Sigmoid colon (tissue), 6 donors: ENCODE measurements at regions not wholly inside any gene's neighbourhood (a gene's known extent, or its start where the extent isn't known, plus 50 kb on each side); places are given as distances from the start of the nearest gene placed in this dataset.

Source experiments
- DNase-seq: peaks from one replicate; pipeline ENCODE4 v3.0.0-alpha.2; 2019
- H3K27ac ChIP-seq, 4 donors: fragments of 200-600 bp; sonication (generic); one replicate each; pipeline ENCODE4 v1.5.1; 2016 to 2019; ENCODE audit warnings: mild to moderate bottlenecking in 1 of 4
- H3K27me3 ChIP-seq, 3 donors: fragments of 200-600 bp; sonication (generic); one replicate each; pipeline ENCODE4 v1.5.1; 2019; ENCODE audit warnings: mild to moderate bottlenecking in 1 of 3
- H3K36me3 ChIP-seq, 4 donors: fragments of 200-600 bp; sonication (generic); one replicate each; pipeline ENCODE4 v1.5.1; 2016 to 2019
- H3K4me1 ChIP-seq, 4 donors: fragments of 200-600 bp; sonication (generic); one replicate each; pipeline ENCODE4 v1.5.1; 2017 to 2019
- H3K4me3 ChIP-seq, 4 donors: fragments of 200-600 bp; sonication (generic); one replicate each; pipeline ENCODE4 v1.5.1; 2017 to 2019; ENCODE audit warnings: mild to moderate bottlenecking in 2 of 4, moderate library complexity in 1 of 4
- H3K9me3 ChIP-seq, 4 donors: fragments of 200-600 bp in 3 of 4; sonication (generic) in 3 of 4; one replicate each; pipeline versions ENCODE4 v1.5.1 to v1.6.1; 2013 to 2019
- CTCF ChIP-seq, 4 experiments: fragments of 450-650 bp in 3 of 4; fragments of 200-600 bp in 1 of 4; IDR thresholded peaks; one replicate each; pipeline ENCODE4 v1.5.1; 2016 to 2019; ENCODE audit warnings: antibody characterized with exemption in 4 of 4, mild to moderate bottlenecking in 3 of 4, moderate library complexity in 2 of 4
- EP300 ChIP-seq, 4 donors: sonication (generic); formaldehyde crosslinking; IDR thresholded peaks; one replicate each; pipeline ENCODE4 v1.6.1; 2017; ENCODE audit warnings: antibody characterized with exemption in 4 of 4
- POLR2A ChIP-seq, 2 donors: fragments of 450-650 bp; IDR thresholded peaks; one replicate each; pipeline ENCODE4 v1.6.1; 2016; ENCODE audit warnings: antibody characterized with exemption in 2 of 2, mild to moderate bottlenecking in 2 of 2, moderate library complexity in 2 of 2
- POLR2AphosphoS5 ChIP-seq, 4 donors: sonication (generic); formaldehyde crosslinking; IDR thresholded peaks; one replicate each; pipeline ENCODE4 v1.6.1; 2017; ENCODE audit warnings: antibody characterized with exemption in 4 of 4
- WGBS, 2 donors: extraction: QIAGEN DNeasy Blood & Tissue Kit; methylation state at CpG; one replicate each; pipeline ENCODE4 v1.1.7; 2013; 5-methylcytosine and 5-hydroxymethylcytosine counted together
- intact Hi-C: fragments of 100-400 bp; cut with DNase I; formaldehyde crosslinking; loops from one replicate; pipeline ENCODE4 v1.15.1; 2023
- donor health status: healthy with polysubstance abuse.
- donor health status: healthy.

GRCh38 chr13:106958621-106959048 lies 390.7 kb upstream of the ARGLU1 start:
- no peaks in the 10 kb centered on the region for H3K27me3 ChIP-seq
- H3K4me1 ChIP-seq, result no peaks in the 10 kb centered on the region
- DNase-seq, result no peak
- H3K27ac ChIP-seq, result no peak overlapping the region
- intact Hi-C loops, result no loop called here
- peaks cover 0 to 3% (median 0%) of the 10 kb centered on the region in 4 donors for H3K9me3 ChIP-seq
- no peaks in the 10 kb centered on the region for H3K36me3 ChIP-seq
- H3K4me3 ChIP-seq, result no peak overlapping the region
- TF ChIP-seq CTCF (IDR thresholded peaks at IDR 0.05) (no peak), EP300 (IDR thresholded peaks at IDR 0.05) (no peak), POLR2A (IDR thresholded peaks at IDR 0.05) (no peak)
- 49 to 69% methylated on average over 3 of the region's 3 CpGs for WGBS, 2 donors

GRCh38 chr13:106942563-106942962 lies 374.6 kb upstream of the ARGLU1 start:
- Histone ChIP-seq H3K27me3 (no peaks in the 10 kb centered on the region), H3K4me3 (no peak overlapping the region), H3K27ac (no peak overlapping the region), H3K9me3 (no peaks in the 10 kb centered on the region), H3K36me3 (no peaks in the 10 kb centered on the region), H3K4me1 (no peaks in the 10 kb centered on the region)
- intact Hi-C loops, result no loop called here
- WGBS, 2 donors, result 77 to 85% methylated on average over 3 of the region's 3 CpGs
- no peak for TF ChIP-seq POLR2AphosphoS5 (IDR thresholded peaks at IDR 0.05)
- no peak for TF ChIP-seq POLR2A (IDR thresholded peaks at IDR 0.05)
- TF ChIP-seq CTCF (IDR thresholded peaks at IDR 0.05), result no peak
- TF ChIP-seq EP300 (IDR thresholded peaks at IDR 0.05), result no peak
- DNase-seq, result no peak

GRCh38 chr13:106941779-106942178 lies 373.8 kb upstream of the ARGLU1 start:
- Histone ChIP-seq H3K27me3 (no peaks in the 10 kb centered on the region), H3K9me3 (no peaks in the 10 kb centered on the region), H3K36me3 (no peaks in the 10 kb centered on the region), H3K27ac (no peak overlapping the region), H3K4me1 (no peaks in the 10 kb centered on the region), H3K4me3 (no peak overlapping the region)
- no peak for DNase-seq
- intact Hi-C loops, result no loop called here
- 93 to 94% methylated on average over 8 of the region's 8 CpGs for WGBS, 2 donors
- TF ChIP-seq EP300 (IDR thresholded peaks at IDR 0.05) (no peak), POLR2AphosphoS5 (IDR thresholded peaks at IDR 0.05) (no peak), POLR2A (IDR thresholded peaks at IDR 0.05) (no peak), CTCF (IDR thresholded peaks at IDR 0.05) (no peak)

GRCh38 chr13:106927421-106927820 lies 359.5 kb upstream of the ARGLU1 start:
- no peaks in the 10 kb centered on the region for H3K36me3 ChIP-seq

More at GRCh38 chr13:106927421-106927820, 359.5 kb upstream of the ARGLU1 start:
- Histone ChIP-seq H3K9me3 (no peaks in the 10 kb centered on the region), H3K4me3 (no peak overlapping the region), H3K27me3 (no peaks in the 10 kb centered on the region), H3K27ac (no peak overlapping the region), H3K4me1 (no peaks in the 10 kb centered on the region)
- 87 to 94% methylated on average over 1 of the region's 1 CpG for WGBS, 2 donors
- intact Hi-C loops, result no loop called here
- DNase-seq, result no peak
- TF ChIP-seq POLR2AphosphoS5 (IDR thresholded peaks at IDR 0.05), result no peak
- no peak for TF ChIP-seq POLR2A (IDR thresholded peaks at IDR 0.05)
- no peak for TF ChIP-seq EP300 (IDR thresholded peaks at IDR 0.05)
- no peak for TF ChIP-seq CTCF (IDR thresholded peaks at IDR 0.05)
